ENCODE measurements at regions not wholly inside any gene's neighbourhood (a gene's known extent, or its start where the extent isn't known, plus 50 kb on each side); places are given as distances from the start of the nearest gene placed in this dataset.

DNA sequence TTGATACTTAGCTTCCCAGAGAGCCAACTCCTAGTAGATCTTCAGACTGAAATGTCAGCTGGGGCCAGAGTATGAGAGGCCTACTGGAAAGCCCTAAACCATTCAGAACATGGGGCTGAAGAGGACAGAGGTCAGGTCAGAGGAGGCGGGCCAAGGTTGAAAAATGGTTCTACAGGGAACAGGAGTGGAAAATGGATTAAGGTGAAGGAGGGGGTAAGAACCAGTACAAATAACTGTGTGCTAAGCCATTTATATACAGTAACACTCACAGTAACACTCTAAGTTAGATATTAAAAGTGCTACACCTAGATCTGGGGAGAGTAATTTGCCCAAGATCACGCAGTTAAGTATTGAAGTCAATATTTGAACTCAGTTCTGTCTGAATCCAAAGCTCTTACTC is 313.2 kb upstream of the MAP3K7 start:
- H3K4me3 ChIP-seq (replicated peaks in 1 of 3) = no peak overlapping the region
- TF ChIP-seq POLR2A (IDR thresholded peaks at IDR 0.05) = no peak
- TF ChIP-seq, protein P1, sequence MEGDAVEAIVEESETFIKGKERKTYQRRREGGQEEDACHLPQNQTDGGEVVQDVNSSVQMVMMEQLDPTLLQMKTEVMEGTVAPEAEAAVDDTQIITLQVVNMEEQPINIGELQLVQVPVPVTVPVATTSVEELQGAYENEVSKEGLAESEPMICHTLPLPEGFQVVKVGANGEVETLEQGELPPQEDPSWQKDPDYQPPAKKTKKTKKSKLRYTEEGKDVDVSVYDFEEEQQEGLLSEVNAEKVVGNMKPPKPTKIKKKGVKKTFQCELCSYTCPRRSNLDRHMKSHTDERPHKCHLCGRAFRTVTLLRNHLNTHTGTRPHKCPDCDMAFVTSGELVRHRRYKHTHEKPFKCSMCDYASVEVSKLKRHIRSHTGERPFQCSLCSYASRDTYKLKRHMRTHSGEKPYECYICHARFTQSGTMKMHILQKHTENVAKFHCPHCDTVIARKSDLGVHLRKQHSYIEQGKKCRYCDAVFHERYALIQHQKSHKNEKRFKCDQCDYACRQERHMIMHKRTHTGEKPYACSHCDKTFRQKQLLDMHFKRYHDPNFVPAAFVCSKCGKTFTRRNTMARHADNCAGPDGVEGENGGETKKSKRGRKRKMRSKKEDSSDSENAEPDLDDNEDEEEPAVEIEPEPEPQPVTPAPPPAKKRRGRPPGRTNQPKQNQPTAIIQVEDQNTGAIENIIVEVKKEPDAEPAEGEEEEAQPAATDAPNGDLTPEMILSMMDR (IDR thresholded peaks at IDR 0.05) = no peak
- H3K4me1 ChIP-seq = no peaks in the 10 kb centered on the region
- H3K9me3 ChIP-seq = no peaks in the 10 kb centered on the region
- H3K36me3 ChIP-seq = no peaks in the 10 kb centered on the region
- no peak for DNase-seq
- WGBS, 2 donors = 93 to 97% methylated on average over 2 of the region's 2 CpGs
- intact Hi-C loops (cut with DNase I) = no loop called here
- no peak overlapping the region for H3K27ac ChIP-seq
- no peaks in the 10 kb centered on the region for H3K27me3 ChIP-seq

DNA sequence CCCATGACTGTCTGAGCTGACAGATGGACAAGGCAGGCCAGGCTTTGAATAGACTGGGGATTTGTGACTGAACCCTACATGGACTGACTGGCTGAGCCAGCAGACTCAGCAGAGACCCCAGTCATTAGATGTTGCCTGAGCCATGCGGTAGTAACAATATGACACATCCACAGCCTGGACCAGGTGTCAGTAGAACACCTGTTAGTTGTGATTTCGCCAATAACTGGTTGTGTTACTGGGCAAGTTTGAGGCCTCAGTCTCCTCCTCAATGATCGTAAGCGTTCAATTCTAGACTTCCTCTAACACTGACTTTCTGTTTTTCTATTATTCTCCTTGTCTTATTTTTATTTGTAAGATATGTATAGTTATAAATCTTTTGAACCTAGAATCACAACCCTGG is 311.9 kb upstream of the MAP3K7 start:
- no peak for DNase-seq
- intact Hi-C loops (cut with DNase I) = no loop called here
- no peaks in the 10 kb centered on the region for H3K27me3 ChIP-seq
- TF ChIP-seq, protein P1 (IDR thresholded peaks at IDR 0.05) = no peak
- no peak for TF ChIP-seq POLR2A (IDR thresholded peaks at IDR 0.05)
- H3K4me3 ChIP-seq (replicated peaks in 1 of 3) = no peak overlapping the region
- no peaks in the 10 kb centered on the region for H3K36me3 ChIP-seq
- H3K9me3 ChIP-seq = no peaks in the 10 kb centered on the region
- no peaks in the 10 kb centered on the region for H3K4me1 ChIP-seq
- no peak overlapping the region for H3K27ac ChIP-seq
- WGBS, 2 donors = 88 to 95% methylated on average over 4 of the region's 4 CpGs

DNA sequence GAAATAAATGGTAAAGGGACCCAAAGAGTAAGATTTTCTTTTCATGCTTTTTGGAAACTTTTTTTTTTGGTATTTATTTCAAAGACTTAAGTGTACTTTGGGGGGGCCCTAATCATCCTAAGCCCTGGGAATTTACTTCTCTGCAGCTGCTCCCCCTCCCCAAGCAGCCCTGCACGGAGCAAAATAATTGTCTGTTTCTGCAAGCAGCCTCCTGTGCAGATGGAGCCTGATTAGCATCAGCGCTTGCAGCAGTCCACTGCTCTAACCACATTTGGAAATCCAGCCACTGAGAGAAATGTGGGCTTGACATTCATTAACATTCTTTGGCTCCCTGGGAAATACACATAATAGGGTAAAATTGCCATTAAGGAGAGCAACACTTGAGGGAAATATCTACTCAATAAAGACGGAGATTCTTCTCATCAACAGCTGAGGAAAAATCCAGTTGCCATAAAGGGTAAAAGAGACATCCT is 309.2 kb upstream of the MAP3K7 start:
- H3K27ac ChIP-seq = no peak overlapping the region
- H3K27me3 ChIP-seq = no peaks in the 10 kb centered on the region
- intact Hi-C loops (cut with DNase I) = no loop called here
- no peaks in the 10 kb centered on the region for H3K4me1 ChIP-seq
- H3K36me3 ChIP-seq = no peaks in the 10 kb centered on the region
- H3K4me3 ChIP-seq (replicated peaks in 1 of 3) = no peak overlapping the region
- TF ChIP-seq, protein P1 (IDR thresholded peaks at IDR 0.05) = no peak
- no peak for TF ChIP-seq POLR2A (IDR thresholded peaks at IDR 0.05)
- DNase-seq = no peak
- WGBS, 2 donors = 46 to 50% methylated on average over 3 of the region's 3 CpGs
- H3K9me3 ChIP-seq = no peaks in the 10 kb centered on the region

DNA sequence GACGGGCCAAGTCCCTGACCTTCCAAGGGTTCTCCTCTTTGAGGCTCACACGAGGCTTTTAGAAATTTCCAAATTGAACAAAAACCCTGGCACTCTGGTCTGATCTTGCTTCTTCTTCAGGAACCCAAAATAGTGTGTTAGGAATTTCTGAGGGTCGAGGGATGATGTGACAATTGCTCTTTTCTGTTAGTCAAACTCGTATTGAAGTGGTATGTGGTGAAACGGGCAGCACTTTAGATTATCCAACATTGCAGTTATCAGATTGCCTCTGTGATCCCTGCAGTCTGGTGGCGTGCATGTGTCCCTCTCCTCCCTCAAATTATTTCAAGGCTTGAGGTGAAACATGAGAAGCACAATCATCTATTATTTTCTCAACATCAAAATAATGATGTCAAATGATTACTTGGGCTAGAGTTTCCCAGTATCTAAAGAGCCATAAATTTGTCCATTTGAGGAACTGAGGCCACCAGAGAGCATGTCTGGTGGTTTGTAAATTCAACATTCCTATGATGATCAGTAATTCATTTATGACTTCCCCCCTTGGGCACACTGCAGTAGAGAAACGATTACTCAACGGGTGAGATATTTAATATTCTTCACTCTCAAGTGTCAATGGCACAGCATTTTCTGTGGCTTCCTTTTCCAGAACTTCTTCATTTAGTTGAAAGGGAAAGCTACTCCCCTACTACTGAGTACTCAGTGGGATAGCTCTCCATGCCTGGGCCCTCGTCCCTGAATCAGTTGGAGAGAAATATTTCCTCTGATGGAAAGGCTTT is 308.6 kb upstream of the MAP3K7 start:
- intact Hi-C loops (cut with DNase I) = no loop called here
- DNase-seq = no peak
- no peaks in the 10 kb centered on the region for H3K4me1 ChIP-seq
- no peaks in the 10 kb centered on the region for H3K27me3 ChIP-seq
- H3K4me3 ChIP-seq (replicated peaks in 1 of 3) = no peak overlapping the region
- no peaks in the 10 kb centered on the region for H3K9me3 ChIP-seq
- no peak overlapping the region for H3K27ac ChIP-seq
- H3K36me3 ChIP-seq = no peaks in the 10 kb centered on the region
- WGBS, 2 donors = 64 to 69% methylated on average over 9 of the region's 9 CpGs
- no peak for TF ChIP-seq POLR2A (IDR thresholded peaks at IDR 0.05)
- TF ChIP-seq, protein P1 (IDR thresholded peaks at IDR 0.05) = no peak

DNA sequence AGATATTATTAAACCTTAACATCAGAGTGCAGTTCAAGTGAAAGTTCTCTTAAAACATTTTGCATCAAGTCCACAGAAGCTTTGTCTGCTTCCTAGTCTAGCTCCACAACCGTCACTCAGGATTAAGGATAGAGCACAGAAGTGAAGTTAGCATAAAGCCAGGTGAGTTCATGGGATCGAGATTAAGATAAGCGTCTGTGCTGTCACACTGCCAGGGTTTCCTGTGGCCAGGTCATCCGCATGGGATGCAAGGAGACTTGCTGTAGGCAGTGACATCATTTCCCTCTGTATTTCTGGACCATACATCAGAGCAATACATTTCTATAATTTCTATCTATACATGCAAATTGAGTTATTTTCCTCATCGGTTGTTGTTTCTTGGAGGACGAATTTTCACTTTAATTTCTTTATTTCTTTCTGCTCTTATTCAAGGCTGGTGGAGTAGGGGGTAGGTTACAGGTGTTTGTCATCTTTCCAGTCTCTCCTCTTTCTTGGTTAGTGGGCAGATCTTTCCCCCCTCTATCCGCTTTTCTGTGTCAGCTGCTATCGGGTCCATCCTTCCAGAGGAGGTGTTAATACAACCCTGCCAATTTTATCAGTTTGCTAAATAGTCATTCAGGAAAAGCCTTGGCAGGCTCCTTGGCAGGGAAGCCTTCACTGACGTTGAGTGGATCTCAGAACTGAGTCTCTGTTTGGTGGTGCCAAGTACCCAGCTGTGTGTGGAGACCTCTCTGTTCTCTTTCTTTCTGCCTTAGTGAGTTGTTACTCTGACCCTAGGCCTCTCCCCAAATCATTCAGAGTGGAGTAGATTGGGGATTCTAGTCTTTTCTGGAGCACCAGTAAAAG is 307.6 kb upstream of the MAP3K7 start:
- intact Hi-C loops (cut with DNase I) = no loop called here
- 65 to 71% methylated on average over 9 of the region's 9 CpGs for WGBS, 2 donors
- no peak for TF ChIP-seq POLR2A (IDR thresholded peaks at IDR 0.05)
- TF ChIP-seq, protein P1 (IDR thresholded peaks at IDR 0.05) = no peak

More for the DNA sequence above, 307.6 kb upstream of the MAP3K7 start:
- no peak overlapping the region for H3K4me3 ChIP-seq (replicated peaks in 1 of 3)
- H3K27me3 ChIP-seq = no peaks in the 10 kb centered on the region
- no peaks in the 10 kb centered on the region for H3K36me3 ChIP-seq
- H3K27ac ChIP-seq = no peak overlapping the region
- no peaks in the 10 kb centered on the region for H3K4me1 ChIP-seq
- no peaks in the 10 kb centered on the region for H3K9me3 ChIP-seq
- DNase-seq = no peak

Data from thyroid gland (tissue), 4 donors.